IMR-90 (cell line): ENCODE measurements at regions not wholly inside any gene's neighbourhood (a gene's known extent, or its start where the extent isn't known, plus 50 kb on each side); places are given as distances from the start of the nearest gene placed in this dataset.

ENCODE experiments used
- ATAC-seq: fragments of 200-7000 bp; cut with Tn5 transposase; 2 replicates; pipeline ENCODE4 v1.9.1; 2020; ENCODE audit warnings: low read depth, mild to moderate bottlenecking, moderate library complexity
- BruUV-seq: library from RNA; stranded (reverse); fragments of 400-500 nt; replicated peaks from 2 replicates; lab custom pipeline; 2021; lab: Mats Ljungman, UMichigan
- CTCF ChIA-PET: fragments of 300-600 bp; formaldehyde crosslinking; extraction: SDS; loops from one replicate; lab custom pipeline; 2021; ENCODE audit warnings: antibody characterized with exemption; lab: Yijun Ruan, JAX
- POLR2A ChIA-PET: fragments of 300-600 bp; sonication (Branson Sonifier 250); formaldehyde crosslinking; loops from one replicate; lab custom pipeline; 2022; ENCODE audit warnings: antibody characterized with exemption; ENCODE audit not compliant: unreplicated experiment; lab: Charles Lee
- DNase-seq: peaks from one replicate; pipeline ENCODE4 v3.0.0; 2013
- H2AFZ ChIP-seq: replicated peaks from 2 replicates; pipeline ENCODE3; 2013; ENCODE audit warnings: low read length, mild to moderate bottlenecking; ENCODE audit not compliant: poor library complexity
- H2AK5ac ChIP-seq: 2 replicates; pipeline ENCODE4 v1.6.1; 2013; ENCODE audit warnings: low read depth, low read length, inconsistent platforms
- H2AK9ac ChIP-seq: replicated peaks from 2 replicates; pipeline ENCODE3; 2013; ENCODE audit warnings: mild to moderate bottlenecking, low read depth, low read length, moderate library complexity; ENCODE audit not compliant: poor library complexity
- H2BK120ac ChIP-seq: 2 replicates; pipeline ENCODE4 v1.6.1; 2013; ENCODE audit warnings: low read depth, low read length, inconsistent platforms
- H2BK15ac ChIP-seq: 3 replicates; pipeline ENCODE4 v1.6.1; 2013; ENCODE audit warnings: low read depth, low read length, inconsistent platforms
- H2BK20ac ChIP-seq: 2 replicates; pipeline ENCODE4 v1.6.1; 2013; ENCODE audit warnings: low read depth, mild to moderate bottlenecking, inconsistent platforms, low read length, moderate library complexity
- H2BK5ac ChIP-seq: 2 replicates; pipeline ENCODE4 v1.6.1; 2013; ENCODE audit warnings: mild to moderate bottlenecking, low read depth, low read length, inconsistent platforms; ENCODE audit not compliant: poor library complexity, severe bottlenecking
- H3K14ac ChIP-seq: replicated peaks from 2 replicates; pipeline ENCODE4 v1.6.1; 2013; ENCODE audit warnings: low read depth, low read length, inconsistent platforms
- H3K18ac ChIP-seq: 2 replicates; pipeline ENCODE4 v1.6.1; 2013; ENCODE audit warnings: low read depth, low read length, control low read depth
- H3K23ac ChIP-seq: 2 replicates; pipeline ENCODE4 v1.6.1; 2013; ENCODE audit warnings: low read depth, low read length, inconsistent platforms
- H3K27ac ChIP-seq: 2 replicates; pipeline ENCODE4 v1.5.1; 2013; ENCODE audit warnings: mild to moderate bottlenecking, control low read depth, low read length; ENCODE audit not compliant: insufficient read depth
- H3K27me3 ChIP-seq: 2 replicates; pipeline ENCODE4 v1.6.1; 2013; ENCODE audit warnings: low read length; ENCODE audit not compliant: control insufficient read depth, insufficient read depth
- H3K36me3 ChIP-seq: 2 replicates; pipeline ENCODE4 v1.6.1; 2013; ENCODE audit warnings: low read length, mixed read lengths; ENCODE audit not compliant: control insufficient read depth, insufficient read depth
- H3K4ac ChIP-seq: 2 replicates; pipeline ENCODE4 v1.6.1; 2013; ENCODE audit warnings: low read depth, low read length, inconsistent platforms
- H3K4me1 ChIP-seq: 2 replicates; pipeline ENCODE4 v1.6.1; 2013; ENCODE audit warnings: low read length, mixed read lengths; ENCODE audit not compliant: control insufficient read depth, insufficient read depth
- H3K4me2 ChIP-seq: 2 replicates; pipeline ENCODE4 v1.6.1; 2013; ENCODE audit warnings: low read depth, mild to moderate bottlenecking, control low read depth, low read length, moderate library complexity
- H3K4me3 ChIP-seq: 2 replicates; pipeline ENCODE4 v1.5.1; 2013; ENCODE audit warnings: low read depth, mild to moderate bottlenecking, control low read depth, low read length, moderate library complexity; ENCODE audit not compliant: insufficient read depth
- H3K56ac ChIP-seq: 2 replicates; pipeline ENCODE4 v1.6.1; 2013; ENCODE audit warnings: low read length, inconsistent platforms; ENCODE audit not compliant: insufficient read depth; ENCODE audit errors: extremely low read depth
- H3K79me1 ChIP-seq, 2 experiments: 2 replicates each; pipeline ENCODE4 v1.6.1; 2013; ENCODE audit warnings: low read length in 2 of 2, inconsistent platforms in 1 of 2, low read depth in 1 of 2
- H3K9ac ChIP-seq: 2 replicates; pipeline ENCODE4 v1.6.1; 2013; ENCODE audit warnings: low read depth, low read length, control low read depth
- H3K9me1 ChIP-seq: 2 replicates; pipeline ENCODE4 v1.6.1; 2013; ENCODE audit warnings: low read length, inconsistent platforms; ENCODE audit not compliant: insufficient read depth
- H3K9me3 ChIP-seq: 2 replicates; pipeline ENCODE4 v1.6.1; 2013; ENCODE audit warnings: low read length; ENCODE audit not compliant: control insufficient read depth, insufficient read depth
- H4K20me1 ChIP-seq: 2 replicates; pipeline ENCODE4 v1.6.1; 2013; ENCODE audit warnings: low read length, inconsistent platforms; ENCODE audit not compliant: insufficient read depth
- H4K5ac ChIP-seq: 2 replicates; pipeline ENCODE4 v1.6.1; 2013; ENCODE audit warnings: mild to moderate bottlenecking, low read depth, low read length, control low read depth
- H4K8ac ChIP-seq, 2 experiments: 2 replicates each; pipeline ENCODE4 v1.6.1; 2013; ENCODE audit warnings: low read depth in 2 of 2, low read length in 2 of 2, control low read depth in 1 of 2, inconsistent platforms in 1 of 2
- H4K91ac ChIP-seq: 2 replicates; pipeline ENCODE4 v1.6.1; 2013; ENCODE audit warnings: low read depth, low read length, inconsistent platforms; ENCODE audit not compliant: insufficient read depth
- CTCF ChIP-seq: conservative IDR thresholded peaks from 2 replicates; pipeline ENCODE4 v1.5.1; 2012; ENCODE audit warnings: mild to moderate bottlenecking, low read depth, low read length, improper control_type of control experiment
- NFE2L2 ChIP-seq: fragments of 150-350 bp; IDR thresholded peaks from 2 replicates; pipeline ENCODE4 v1.6.1; 2016; ENCODE audit warnings: low read depth, mild to moderate bottlenecking, low read length
- RFX5 ChIP-seq: IDR thresholded peaks from 2 replicates; pipeline ENCODE4 v1.8.0; 2012; ENCODE audit warnings: low read depth, mild to moderate bottlenecking, low read length, moderate library complexity
- WGBS, 2 experiments: methylation state at CpG; one replicate each; pipeline versions ENCODE4 v1.1.5 to v1.1.7; 2013; ENCODE audit warnings: missing lambda C conversion rate in 2 of 2; ENCODE audit not compliant: insufficient read length in 1 of 2; ENCODE audit errors: extremely low coverage in 2 of 2; 5-methylcytosine and 5-hydroxymethylcytosine counted together
- dilution Hi-C: fragments of 300-500 bp; cut with HindIII; formaldehyde crosslinking; loops from one replicate; pipeline ENCODE4 v1.14.3; 2018; ENCODE audit warnings: low sequenced_read_pairs; ENCODE audit not compliant: unreplicated experiment
- in situ Hi-C: fragments of 300-500 bp; cut with MboI; formaldehyde crosslinking; loops from 3 replicates; pipeline ENCODE4 v1.14.3; 2019; ENCODE audit warnings: low sequenced_read_pairs, inconsistent platforms, mixed read lengths
- intact Hi-C: fragments of 100-400 bp; cut with micrococcal nuclease; formaldehyde crosslinking; loops from 2 replicates; pipeline ENCODE4 v1.10.0; 2022
- TF ChIP-seq, protein P1 (sequence below): fragments of 150-350 bp; IDR thresholded peaks from 2 replicates; pipeline ENCODE4 v1.6.1; 2016; ENCODE audit warnings: low read depth, mild to moderate bottlenecking, low read length, moderate library complexity, borderline replicate concordance

- ATAC-seq (no peak), DNase-seq (no peak)
- H2AFZ ChIP-seq: no peak overlapping the region
- no peak overlapping the region for H4K91ac ChIP-seq
- intact Hi-C loops (no loop called here), in situ Hi-C loops (no loop called here), dilution Hi-C loops (no loop called here)
- no peak overlapping the region for H2BK15ac ChIP-seq
- no peaks in the 10 kb centered on the region for H3K27me3 ChIP-seq
- H2BK5ac ChIP-seq: no peak overlapping the region
- H3K9me1 ChIP-seq: no peaks in the 10 kb centered on the region
- no peak overlapping the region for H3K4me2 ChIP-seq
- no peaks in the 10 kb centered on the region for H3K4me1 ChIP-seq
- no peak overlapping the region for H2AK5ac ChIP-seq
- no peak overlapping the region for H2BK20ac ChIP-seq
- no peak overlapping the region for H2BK120ac ChIP-seq
- H3K14ac ChIP-seq: no peak overlapping the region
- TF ChIP-seq, protein P1, sequence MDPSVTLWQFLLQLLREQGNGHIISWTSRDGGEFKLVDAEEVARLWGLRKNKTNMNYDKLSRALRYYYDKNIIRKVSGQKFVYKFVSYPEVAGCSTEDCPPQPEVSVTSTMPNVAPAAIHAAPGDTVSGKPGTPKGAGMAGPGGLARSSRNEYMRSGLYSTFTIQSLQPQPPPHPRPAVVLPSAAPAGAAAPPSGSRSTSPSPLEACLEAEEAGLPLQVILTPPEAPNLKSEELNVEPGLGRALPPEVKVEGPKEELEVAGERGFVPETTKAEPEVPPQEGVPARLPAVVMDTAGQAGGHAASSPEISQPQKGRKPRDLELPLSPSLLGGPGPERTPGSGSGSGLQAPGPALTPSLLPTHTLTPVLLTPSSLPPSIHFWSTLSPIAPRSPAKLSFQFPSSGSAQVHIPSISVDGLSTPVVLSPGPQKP: no peak
- TF ChIP-seq NFE2L2 (no peak), RFX5 (no peak), CTCF (no peak)
- no peak overlapping the region for H3K9ac ChIP-seq
- ChIA-PET POLR2A (no interaction called here), CTCF (no interaction called here)
- H3K79me1 ChIP-seq: no peaks in the 10 kb centered on the region
- no TSS peak for BruUV-seq
- H3K36me3 ChIP-seq: no peaks in the 10 kb centered on the region
- H4K5ac ChIP-seq: no peak overlapping the region
- no peak overlapping the region for H3K56ac ChIP-seq
- H3K9me3 ChIP-seq: peaks cover 22% of the 10 kb centered on the region
- no peak overlapping the region for H3K4ac ChIP-seq
- WGBS, 2 experiments: no CpG with 5 or more reads among the region's 3 CpGs
- no peaks in the 10 kb centered on the region for H4K20me1 ChIP-seq
- no peak overlapping the region for H3K18ac ChIP-seq
- no peak overlapping the region for H2AK9ac ChIP-seq
- H3K27ac ChIP-seq: no peak overlapping the region
- H3K4me3 ChIP-seq: no peak overlapping the region
- no peak overlapping the region for H4K8ac ChIP-seq
- no peak overlapping the region for H3K23ac ChIP-seq
Observed at GRCh38 chr5:25330721-25331120, 685.9 kb upstream of the CDH10 start.
